NCI-H82 treated with DMSO at 0.1 percent for 48 hours (cell line): ENCODE measurements at regions not wholly inside any gene's neighbourhood (a gene's known extent, or its start where the extent isn't known, plus 50 kb on each side); places are given as distances from the start of the nearest gene placed in this dataset.
"Not testable (repeated sequence)": the region's sequence is repeated elsewhere in the genome, so short reads cannot be mapped to it uniquely, and the experiment has no call there.

Experiments
- DNase-seq: peaks from one replicate; lab custom pipeline; 2025; ENCODE audit not compliant: unreplicated experiment; lab: John Stamatoyannopoulos, UW

DNA sequence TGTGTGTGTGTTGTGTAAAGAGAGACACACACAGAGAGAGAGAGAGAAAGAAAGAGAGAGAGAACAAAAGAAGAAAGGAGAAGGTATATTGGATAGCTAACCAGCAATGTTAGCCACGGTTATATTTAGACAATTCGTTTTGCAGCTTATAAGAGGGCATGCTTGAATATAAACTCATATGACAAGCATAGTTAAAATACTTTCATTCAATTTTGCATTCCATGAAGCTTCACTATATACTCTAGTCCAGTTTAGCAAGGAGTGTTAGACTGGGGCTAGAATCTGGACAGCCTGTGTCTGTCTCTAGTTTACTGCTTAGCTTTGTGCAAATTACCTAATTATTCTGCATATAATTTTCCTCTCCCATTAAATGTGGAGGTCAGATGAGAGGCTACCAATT is 525.9 kb upstream of the ZFP42 start:
- no peak for DNase-seq

DNA sequence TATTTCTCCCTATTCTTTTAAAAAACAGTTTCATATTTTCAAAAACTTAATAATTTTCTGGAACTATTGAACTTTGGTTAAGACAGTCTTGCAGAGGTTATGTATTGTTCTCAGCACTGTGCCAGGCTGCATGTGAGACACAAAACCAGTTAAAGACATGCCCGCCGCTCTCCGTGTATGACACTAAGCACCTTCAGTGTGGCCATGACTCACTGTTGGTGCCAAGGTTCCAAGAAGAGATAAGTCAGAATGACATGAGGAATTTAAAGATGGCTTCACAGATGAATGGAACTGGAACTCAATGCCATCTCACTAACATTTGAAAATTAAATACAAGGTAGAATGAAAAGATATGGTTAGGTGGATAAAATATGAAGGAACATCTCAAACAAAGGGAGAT is 525.5 kb upstream of the ZFP42 start:
- DNase-seq, result no peak

DNA sequence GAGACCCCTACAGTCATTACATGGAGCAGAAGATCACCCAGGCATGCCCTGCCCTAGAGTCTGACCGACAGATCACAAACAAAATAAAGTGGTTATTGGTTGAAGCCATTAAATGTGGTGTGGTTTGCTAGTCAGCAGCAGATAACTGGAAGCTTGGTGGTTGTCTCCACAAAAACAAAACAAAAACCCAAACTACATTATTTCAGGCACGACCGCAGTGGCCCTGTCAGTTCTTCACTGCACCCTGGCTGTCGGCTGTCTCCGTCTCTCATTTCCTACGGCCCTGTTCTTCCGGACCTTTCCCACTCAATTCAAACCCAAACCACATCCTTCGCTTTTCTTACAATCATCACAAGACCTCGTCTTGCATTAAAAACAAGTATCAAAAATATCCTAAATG is 521.3 kb upstream of the ZFP42 start:
- no peak for DNase-seq

DNA sequence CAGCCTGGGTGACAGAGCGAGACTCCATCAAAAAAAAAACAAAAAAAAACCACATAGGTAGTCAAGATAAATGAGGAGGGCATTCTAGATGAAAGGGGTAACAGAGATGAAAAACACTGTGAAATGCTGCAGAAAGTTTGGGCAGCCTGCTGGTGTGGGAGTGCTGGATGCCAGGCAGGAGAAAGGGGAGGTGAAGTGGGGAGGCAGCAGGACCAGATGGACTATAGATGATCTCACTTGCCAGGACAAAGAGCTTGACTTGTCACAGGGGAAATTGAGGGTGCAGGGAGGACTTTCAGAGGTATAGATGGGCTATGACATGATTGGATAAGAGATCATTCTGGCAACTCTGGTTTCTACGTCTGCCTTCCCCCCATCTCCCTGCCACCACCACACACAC is 519.7 kb upstream of the ZFP42 start:
- no peak for DNase-seq

DNA sequence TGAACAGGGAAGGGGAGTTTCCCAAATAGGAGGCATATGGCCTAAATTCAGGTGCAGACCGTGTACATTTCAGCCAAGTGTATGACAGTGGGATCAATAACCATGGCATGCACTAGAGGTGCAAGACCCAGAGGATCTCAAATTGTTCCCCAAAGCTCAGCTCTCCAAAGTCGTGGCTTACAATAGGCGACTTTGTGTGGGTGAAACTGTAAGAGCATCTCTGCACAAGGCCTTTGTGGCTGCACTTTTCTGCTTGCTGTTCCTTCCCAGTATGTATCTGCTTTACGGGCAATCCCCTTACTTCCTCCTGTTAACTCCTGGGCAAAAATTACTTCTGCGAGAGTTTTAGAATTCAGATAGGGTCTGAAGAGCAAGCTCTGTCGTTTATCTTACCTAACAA is 518.3 kb upstream of the ZFP42 start:
- DNase-seq, result no peak

DNA sequence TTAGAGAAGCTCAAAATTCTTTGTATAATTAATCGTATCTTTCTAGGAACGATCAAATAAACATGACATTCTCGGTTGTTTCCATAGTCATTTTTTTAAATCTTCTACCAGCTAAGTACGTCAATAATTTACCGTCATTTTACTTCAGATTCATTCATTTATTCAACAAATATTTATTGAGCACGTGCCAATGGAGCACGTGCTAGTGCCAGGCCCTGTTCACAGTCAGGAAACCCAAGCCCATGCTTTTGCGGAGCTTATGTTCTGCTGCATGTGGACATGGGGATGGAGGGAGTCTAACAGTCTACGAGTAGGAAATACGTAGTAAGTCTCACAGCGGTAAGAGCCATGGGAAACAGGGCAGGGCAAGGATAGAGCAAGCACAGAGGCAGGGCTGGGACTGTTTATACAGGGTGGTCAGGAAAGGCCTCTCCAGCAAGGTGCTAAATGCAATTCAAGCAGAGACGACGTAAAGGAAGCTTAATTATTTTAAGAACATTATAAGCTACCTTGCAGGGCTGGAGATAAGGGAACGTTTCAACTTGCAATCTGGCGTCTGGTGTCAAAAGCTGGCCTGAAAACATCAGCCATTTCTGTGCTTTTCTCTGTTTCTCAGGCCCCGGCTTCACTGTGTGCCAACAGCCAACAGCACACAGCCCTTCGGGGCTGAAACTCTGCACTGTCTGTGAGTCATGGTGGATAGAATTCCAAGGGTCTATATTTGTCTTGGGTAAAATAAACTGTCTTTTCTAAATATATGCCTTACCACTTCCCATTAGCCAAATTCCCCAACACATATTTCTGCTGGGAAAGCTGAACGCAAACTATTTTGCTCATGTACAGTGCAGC is 517.1 kb upstream of the ZFP42 start:
- DNase-seq, result no peak

DNA sequence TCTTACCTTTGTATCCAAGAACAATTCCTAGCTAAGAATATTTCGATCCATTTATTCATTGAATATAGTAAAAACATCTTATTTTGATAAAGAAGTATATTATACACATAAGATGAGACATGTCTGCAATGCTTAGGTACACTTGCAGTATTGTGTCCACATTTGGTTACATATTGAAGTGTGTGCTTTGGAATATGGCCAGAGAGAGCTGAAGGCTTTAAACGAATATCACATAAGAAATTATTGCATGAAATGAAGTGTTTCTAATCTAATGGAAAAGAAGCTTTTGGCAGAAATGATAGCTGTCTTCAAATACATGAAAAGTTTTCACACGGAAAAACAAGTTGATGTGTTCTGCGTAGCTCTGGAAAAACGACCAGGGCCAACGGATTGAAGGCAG is 516.1 kb upstream of the ZFP42 start:
- no peak for DNase-seq

DNA sequence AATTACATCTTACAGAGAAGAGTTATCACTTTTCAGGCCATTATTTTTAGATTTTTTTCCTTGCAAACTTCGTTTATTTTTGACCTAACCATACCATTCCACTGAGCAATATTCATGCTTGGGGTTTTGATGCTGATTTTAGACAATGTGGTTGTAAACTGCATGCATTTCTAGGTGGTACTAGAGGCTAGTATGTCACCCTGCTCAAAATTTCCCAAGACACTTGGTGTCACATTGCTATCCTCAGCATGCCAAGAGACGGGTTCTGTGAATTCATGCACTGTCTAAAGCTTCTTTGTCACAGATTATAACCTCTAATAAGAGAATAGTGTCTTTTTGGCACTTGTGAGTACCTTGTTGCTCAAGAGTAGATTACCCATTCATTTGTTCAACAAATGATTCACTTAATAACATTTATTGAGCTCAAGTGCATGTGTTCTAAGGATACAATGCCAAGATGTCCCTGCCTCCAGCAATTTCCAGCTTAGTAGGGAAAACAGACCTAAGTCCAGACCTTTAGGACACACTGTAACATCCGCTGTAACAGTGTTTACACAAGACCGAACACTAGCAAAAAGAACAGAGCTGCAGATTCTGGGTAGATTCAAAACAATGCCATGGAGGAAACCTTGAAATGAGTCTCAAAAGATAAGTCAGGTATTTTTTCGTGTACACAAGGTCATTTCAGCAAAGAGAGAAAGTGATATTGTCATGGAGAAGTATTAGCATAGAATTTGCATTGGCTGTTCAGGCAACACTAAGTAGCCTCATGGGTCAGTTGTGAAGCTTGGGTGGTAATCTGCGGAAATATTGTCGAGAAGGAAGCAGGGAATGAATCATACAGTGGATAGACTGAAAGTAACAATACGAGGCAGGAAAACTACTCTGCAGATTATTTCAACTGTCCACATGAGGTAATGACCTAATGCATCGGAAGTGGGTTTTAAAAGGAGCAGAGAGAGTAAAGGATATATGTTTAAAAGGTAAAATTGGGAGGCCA is 515.1 kb upstream of the ZFP42 start:
- DNase-seq, result no peak

DNA sequence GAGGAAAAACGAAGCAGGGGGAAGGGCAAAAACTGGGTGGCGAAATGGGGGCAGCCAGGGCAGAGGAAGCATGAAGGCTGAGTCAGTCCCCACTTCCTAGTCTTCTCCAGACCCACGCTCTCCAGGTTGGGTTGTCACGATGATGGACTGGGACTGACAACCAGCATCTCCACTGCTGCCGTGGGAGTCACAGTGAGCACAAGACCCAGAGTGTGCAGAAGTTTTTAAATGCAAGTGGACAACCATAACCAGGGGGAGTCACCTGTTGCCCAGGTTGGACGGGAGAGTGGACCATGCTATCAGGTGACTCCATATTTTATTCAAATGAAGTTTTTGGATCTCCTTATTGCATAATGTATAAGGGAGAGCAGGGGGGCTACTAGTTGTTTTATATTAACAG is 511.4 kb upstream of the ZFP42 start:
- DNase-seq, result no peak

DNA sequence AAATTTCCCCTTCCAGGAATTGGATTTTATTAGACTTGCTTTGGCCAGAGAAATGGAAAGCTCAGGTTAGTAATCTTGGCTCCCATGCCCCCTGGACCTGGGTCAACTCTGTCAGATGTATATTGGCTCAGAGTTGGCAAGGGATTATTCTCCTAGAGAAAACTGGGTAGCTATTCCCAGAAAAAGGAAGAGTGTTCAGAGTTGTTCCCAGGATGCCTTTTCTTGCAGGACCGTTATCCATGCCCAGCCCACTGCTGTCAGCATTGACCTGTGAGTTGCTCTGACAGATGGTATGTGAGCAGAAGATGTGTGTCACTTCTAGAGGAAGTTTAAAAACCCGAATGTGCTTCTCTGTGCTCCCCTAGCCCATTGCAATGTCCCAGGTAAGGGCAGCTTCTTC is 509.9 kb upstream of the ZFP42 start:
- no peak for DNase-seq

DNA sequence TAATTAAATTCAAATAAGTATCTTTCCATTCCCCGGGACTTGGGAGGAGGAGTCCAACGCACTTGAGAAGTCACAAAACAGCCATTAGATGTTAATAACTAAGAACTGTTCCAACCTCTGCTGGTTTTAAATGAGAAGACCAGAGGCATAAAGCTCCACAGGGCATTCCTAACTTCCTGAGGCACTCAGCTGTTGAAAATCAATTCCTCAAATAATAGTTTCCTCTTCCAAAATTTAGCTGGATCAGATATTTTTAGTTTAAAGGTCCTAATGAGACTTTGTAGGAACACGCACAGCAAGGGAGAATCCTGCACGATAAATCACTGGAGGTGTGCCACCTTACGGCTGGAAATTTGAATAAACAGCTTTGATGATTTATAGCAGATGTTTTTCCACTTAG is 504.3 kb upstream of the ZFP42 start:
- DNase-seq, result no peak

DNA sequence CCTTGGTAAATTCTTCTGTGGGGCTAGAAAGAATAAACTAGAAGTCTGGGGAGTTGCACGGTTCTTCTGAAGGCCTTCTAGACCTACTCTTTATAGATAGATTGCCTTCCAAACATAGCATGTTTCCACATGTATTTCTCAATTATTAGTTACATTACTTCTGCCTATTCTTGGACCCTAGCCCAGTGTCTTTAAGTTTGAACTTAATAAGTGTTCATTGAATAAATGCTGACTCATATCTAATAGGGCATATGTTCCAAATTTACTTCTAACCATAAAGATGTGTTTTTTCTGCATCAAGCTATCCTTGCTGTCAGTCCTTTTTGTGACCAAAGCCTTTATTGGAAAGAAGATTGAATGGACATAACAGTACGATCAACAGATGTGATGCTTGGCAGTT is 503.6 kb upstream of the ZFP42 start:
- DNase-seq, result no peak

DNA sequence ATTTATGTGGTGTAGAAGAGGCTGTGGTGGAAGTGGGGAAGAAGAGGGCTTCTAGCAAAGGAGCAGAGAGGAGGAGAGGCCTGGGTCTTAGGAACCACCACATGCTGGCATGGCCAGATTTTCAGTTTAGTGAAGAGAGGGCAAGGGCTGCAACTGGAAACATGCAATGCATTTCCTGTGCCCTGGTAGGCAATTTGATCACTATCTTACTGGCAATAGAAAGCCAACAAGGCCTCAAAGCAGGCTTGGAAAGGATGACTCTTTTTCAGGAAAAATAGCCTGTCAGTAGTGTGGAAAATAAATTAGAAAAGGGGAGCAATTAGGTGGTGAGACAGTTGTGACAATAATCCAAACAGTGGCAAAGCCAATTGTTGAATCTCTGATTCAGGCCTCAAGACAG is 501.9 kb upstream of the ZFP42 start:
- DNase-seq, result no peak

DNA sequence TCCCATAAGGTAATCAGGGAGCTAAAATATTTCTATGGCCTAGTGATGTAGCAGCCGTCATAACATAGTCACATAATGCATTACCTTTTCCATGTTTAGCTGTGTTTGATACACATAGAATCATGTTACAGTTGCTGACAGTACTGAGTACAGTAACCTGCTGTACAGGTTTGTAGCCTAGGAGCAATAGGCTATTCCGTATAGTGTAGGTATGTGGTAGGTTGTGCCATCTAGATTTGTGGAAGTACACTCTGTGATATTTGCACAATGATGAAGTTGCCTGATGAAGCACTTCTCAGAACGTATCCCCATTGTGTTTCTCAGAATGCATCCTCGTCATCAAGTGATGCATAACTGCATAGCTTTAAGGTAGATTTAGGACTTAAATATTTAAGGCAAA is 495.6 kb upstream of the ZFP42 start:
- no peak for DNase-seq

DNA sequence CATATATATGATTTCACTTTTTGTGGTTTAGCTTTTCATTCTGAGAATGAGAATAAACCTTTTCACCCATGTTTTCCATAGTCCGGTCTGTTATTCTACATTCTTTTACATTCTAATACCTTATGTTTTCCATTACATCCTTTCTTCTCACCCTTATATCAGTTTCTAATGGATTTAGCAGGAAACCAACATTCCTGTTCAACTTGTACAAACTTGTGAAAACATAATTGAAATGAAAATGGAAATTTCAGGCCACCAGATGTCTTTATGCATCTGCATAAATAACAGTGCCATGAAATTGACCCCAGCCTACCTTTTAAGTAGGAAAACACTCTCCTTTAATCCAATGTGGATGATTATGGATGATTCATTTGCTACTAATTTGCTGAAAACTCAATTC is 494.8 kb upstream of the ZFP42 start:
- no peak for DNase-seq

DNA sequence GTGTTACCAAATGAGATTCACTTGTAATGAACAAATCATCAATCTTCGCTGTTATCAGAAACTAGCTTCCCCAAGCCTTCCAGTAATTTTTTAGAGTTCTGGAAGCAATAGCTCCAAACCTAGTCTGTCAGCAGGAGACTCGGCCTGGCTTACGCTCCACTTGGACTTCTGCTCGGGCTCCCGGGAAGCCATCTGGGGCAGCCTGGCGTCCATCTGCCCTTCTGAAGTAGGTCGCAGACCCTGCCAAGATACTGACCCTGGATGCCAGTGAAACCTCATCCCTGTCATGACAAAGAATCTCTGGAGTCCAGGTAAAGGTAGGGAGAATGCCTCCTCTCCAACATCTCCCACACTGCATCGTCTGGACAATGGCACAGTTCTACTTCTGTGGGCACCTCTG is 493.8 kb upstream of the ZFP42 start:
- no peak for DNase-seq

DNA sequence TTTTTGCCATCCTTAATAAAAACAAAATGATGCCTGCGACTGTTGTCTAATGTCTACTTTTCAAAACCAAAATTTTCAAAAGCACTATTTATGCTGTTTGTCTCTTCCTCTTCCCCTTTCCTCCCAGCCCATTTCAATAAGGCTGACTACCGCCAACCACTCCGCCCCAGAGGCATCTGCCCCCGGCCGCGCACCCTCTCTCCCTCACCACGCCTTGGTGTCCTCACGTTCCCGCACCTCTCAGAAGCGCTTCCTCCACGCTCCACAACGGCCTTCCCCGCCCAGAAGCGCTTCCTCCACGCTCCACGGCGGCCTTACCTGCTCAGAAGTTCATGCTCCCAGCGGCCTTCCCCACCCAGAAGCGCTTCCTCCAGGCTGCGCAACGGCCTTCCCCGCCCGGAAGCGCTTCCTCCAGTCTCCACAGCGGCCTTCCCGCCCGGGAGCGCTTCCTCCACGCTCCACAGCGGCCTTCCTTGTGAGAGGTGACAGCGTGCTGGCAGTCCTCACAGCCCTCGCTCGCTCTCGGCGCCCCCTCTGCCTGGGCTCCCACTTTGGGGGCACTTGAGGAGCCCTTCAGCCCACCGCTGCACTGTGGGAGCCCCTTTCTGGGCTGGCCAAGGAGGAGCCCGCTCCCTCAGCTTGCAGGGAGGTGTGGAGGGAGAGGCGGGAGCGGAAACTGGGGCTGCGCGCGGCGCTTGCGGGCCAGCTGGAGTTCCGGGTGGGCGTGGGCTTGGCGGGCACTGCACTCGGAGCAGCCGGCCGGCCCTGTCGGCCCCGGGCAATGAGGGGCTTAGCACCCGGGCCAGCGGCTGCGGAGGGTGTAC is 490.4 kb upstream of the ZFP42 start:
- DNase-seq, result no peak

DNA sequence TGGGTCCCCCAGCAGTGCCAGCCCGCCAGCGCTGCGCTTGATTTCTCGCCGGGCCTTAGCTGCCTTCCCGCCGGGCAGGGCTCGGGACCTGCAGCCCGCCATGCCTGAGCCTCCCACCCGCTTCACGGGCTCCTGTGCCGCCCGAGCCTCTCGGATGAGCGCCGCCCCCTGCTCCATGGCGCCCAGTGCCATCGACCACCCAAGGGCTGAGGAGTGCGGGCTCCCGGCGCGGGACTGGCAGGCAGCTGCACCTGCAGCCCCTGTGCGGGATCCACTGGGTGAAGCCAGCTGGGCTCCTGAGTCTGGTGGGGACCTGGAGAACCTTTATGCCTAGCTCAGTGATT is 489.8 kb upstream of the ZFP42 start:
- not testable (repeated sequence) for DNase-seq

DNA sequence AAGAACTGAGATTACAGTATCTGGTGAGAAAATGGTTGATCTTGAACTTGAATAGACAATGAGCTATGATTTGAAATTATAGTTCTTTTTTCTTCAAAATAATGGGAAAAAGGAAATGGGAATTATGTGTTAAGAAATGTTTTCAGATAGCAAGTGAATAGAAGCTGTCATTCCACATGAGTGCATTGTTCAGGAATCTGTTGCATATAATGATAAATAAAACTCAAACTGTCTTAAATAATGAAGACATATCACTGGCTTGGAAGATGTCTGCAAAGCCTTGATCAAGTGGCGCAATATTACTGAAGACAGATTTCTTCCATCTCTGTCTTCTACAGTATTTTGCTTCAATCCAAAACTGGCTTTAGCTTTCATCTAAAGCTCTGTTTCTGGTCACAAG is 479.3 kb upstream of the ZFP42 start:
- DNase-seq, result no peak

DNA sequence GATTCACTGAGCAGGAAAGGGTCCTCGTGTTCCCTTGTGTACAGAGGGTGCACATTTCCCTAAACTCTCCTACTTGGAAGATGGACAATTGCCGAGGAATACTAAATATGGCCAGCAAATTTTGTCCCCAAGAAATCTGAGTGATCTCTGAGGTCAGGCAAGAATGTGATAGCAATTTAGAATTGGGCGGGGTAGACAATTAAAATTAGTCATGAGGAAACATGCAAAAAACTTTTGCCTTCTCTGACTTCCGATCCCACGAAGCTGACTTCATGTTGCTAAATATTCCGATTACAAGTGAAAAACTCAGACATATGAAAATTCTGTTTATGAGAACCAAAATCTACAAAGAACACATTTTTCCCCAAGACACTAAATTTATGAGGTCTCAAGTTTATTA is 453.9 kb upstream of the ZFP42 start:
- no peak for DNase-seq

DNA sequence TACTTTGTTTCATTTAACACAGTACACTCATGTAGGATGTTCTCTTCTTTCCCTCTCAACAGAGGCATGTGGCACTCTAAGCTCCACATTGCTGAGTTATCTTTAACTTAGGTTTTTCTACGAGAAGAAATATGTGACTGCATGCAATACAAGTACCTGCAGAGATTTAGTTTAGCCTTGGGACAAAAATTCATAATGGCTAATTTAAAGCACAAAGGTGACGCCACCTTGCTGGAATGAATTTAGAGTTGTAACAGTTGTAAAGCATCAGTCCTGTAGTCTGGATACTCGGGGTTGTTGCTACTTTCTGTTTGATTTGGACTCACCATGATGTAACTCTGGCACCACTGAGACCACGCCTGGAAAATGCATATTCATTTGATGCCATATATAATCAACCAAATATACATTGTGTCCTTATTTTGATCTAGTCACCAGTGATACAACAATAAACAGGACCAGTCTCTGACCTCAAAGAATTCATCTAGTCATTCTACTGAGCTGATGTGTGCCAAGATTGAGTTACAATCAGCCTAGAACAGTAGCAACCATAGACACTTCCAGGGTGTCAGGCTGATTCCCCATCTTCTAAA is 451.0 kb upstream of the ZFP42 start:
- DNase-seq, result no peak
